LNCaP clone FGC (cell line): ENCODE measurements at regions not wholly inside any gene's neighbourhood (a gene's known extent, or its start where the extent isn't known, plus 50 kb on each side); places are given as distances from the start of the nearest gene placed in this dataset.

Experiments
- DNase-seq: peaks from one replicate; pipeline ENCODE4 v3.0.0-alpha.2; 2011; ENCODE audit warnings: low read depth
- H3K4me3 ChIP-seq: 2 replicates; pipeline ENCODE4 v1.5.1; 2011; ENCODE audit warnings: mild to moderate bottlenecking, low read depth, low read length, control low read depth
- CTCF ChIP-seq: IDR thresholded peaks from 2 replicates; pipeline ENCODE4 v1.5.1; 2012; ENCODE audit warnings: mild to moderate bottlenecking; ENCODE audit not compliant: control insufficient read depth, insufficient read depth; ENCODE audit errors: extremely low read depth

GRCh38 chr1:117678246-117678977 is 72.6 kb downstream of the TENT5C start:
- no peak for TF ChIP-seq CTCF
- DNase-seq, result peak; percentile 7
- no peak overlapping the region for H3K4me3 ChIP-seq

GRCh38 chr1:117679299-117679698 is 73.5 kb downstream of the TENT5C start:
- no peak for DNase-seq
- no peak overlapping the region for H3K4me3 ChIP-seq
- no peak for TF ChIP-seq CTCF

GRCh38 chr1:117679868-117680267 is 74.0 kb downstream of the TENT5C start:
- no peak for DNase-seq
- H3K4me3 ChIP-seq, result no peak overlapping the region

GRCh38 chr1:117680316-117681002 is 74.6 kb downstream of the TENT5C start:
- DNase-seq, result no peak
- H3K4me3 ChIP-seq, result no peak overlapping the region
- TF ChIP-seq CTCF, result no peak

More at GRCh38 chr1:117679868-117680267, 74.0 kb downstream of the TENT5C start:
- no peak for TF ChIP-seq CTCF

GRCh38 chr1:117681093-117681900 is 75.4 kb downstream of the TENT5C start:
- DNase-seq, result no peak

GRCh38 chr1:117681901-117682250 is 76.0 kb downstream of the TENT5C start:
- no peak for TF ChIP-seq CTCF
- H3K4me3 ChIP-seq, result no peak overlapping the region
- no peak for DNase-seq

More at GRCh38 chr1:117681093-117681900, 75.4 kb downstream of the TENT5C start:
- no peak overlapping the region for H3K4me3 ChIP-seq
- TF ChIP-seq CTCF, result no peak
